NCI-H2227 treated with DMSO at 0.1 percent for 48 hours (cell line): ENCODE measurements at regions not wholly inside any gene's neighbourhood (a gene's known extent, or its start where the extent isn't known, plus 50 kb on each side); places are given as distances from the start of the nearest gene placed in this dataset.

Source experiments
- DNase-seq: peaks from one replicate; lab custom pipeline; 2025; lab: John Stamatoyannopoulos, UW

GRCh38 chr3:54021071-54021470 lies 101.3 kb upstream of the CACNA2D3 start:
- no peak for DNase-seq

- DNase-seq = no peak
Measured at GRCh38 chr3:54020436-54020835, 101.9 kb upstream of the CACNA2D3 start.

DNA sequence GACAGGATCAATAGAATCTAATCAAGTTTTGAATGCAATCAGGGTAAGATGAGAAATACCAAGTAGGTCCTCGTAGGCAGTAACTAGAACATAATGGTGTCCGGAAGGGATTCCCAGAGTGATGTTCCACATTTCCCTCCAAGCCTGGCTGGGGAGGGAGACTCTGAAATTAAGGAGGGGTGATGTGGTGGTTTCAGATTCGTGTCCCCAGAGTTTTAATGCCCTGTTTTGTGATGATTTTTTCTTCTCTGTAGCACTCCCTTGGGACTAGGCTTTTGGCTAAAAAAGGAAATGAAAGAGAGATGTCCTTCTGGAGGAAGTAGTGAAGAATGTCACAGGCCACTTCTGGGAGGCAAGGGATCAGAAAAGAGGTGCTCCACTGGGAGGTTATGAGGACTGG lies 108.3 kb upstream of the CACNA2D3 start:
- no peak for DNase-seq

- DNase-seq = no peak
Measured at GRCh38 chr3:54008744-54009143, 113.6 kb upstream of the CACNA2D3 start.

DNA sequence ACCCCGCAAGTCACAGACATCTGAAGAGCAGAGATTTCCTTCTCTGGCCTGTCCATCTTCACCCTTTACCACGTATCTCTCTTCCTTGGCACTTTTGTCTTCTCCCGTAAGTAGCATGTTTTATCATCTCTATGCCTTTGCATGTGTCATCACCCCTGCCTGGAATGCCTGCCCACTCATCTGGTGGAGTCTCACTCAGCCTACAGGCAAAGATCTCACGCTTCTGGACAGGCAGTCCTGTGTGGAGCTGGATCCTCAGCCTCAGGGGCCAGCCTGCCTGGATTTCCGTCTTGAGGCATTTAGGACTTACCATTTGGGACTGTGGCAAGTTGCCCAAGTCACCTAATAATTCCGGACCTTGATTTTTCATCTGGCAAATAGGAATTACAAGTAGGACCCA lies 114.3 kb upstream of the CACNA2D3 start:
- no peak for DNase-seq

DNA sequence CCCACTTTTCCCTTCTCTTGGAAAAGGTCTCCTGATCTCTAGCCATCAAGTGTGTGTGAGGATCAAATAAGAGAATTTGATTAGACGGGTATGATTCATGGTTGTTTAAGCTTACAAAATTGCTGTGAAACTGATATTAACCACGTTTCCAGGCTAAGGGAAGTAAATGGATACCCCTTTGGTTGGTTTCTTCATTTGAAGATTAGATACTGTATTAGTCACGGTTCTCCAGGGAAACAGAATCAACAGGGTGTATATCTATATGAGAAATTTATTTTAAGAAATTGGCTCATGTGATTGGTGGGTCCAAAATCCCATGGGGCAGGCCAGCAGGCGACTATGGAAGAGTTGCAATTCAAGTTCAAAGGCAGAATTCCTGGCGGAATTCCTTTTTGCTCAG lies 112.7 kb upstream of the SELENOK start:
- DNase-seq = no peak

DNA sequence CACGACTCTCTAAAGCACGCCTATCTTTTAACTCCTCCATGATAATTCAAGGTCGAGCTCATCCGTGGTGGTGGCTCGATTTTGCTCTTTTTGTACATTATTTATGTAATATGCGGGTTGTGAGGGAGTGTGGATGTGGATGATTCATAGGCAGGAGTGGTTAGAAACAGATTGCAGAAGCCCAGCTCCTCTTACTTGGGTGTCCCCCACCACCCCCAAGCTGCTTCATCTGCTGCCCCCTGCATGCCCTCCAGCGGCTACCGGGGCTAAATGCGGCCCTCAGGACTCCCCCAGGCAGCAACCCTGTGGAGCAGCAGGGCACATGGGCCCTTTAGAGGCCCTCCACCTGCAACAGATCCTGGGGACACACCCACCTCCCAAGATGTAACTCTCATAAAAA lies 111.5 kb upstream of the SELENOK start:
- no peak for DNase-seq

DNA sequence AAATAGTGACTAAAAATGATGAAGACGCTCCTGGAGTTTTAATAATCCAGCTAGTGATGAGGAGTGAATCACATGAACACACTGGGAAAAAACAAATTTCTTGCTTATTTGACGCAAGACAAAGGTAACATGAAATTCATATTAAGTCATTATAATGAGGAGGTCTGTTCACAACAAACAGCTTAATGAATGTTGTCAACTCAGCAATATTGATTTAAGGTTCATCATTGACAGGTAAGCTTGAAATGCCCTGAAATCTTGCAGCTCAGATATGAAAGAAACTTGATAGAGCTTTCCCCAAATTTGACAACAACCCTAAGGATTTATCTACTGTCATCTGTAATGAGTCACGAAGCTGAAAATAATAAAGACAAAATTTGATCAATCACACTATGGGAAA lies 108.1 kb upstream of the SELENOK start:
- no peak for DNase-seq

GRCh38 chr3:53998980-53999379 lies 107.3 kb upstream of the SELENOK start:
- DNase-seq = no peak

DNA sequence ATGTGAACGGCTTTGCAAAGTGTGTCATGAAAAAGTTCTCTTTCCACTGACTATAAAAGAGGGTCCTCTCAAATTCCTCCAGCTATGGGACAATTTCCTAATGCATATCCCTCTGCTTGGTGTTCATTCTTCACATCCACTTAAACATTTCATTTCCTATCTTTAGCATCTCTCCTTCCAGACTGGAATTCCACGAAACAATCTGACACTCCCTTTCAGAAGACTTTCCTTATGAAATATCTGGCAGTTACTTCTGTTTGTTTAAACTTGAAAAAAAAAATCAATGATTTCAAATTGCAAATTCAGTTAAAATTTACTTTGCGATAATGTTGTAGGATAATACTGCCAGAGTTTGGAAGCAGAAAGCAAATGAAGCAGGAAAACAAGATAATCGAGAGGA lies 105.8 kb upstream of the SELENOK start:
- DNase-seq = no peak

DNA sequence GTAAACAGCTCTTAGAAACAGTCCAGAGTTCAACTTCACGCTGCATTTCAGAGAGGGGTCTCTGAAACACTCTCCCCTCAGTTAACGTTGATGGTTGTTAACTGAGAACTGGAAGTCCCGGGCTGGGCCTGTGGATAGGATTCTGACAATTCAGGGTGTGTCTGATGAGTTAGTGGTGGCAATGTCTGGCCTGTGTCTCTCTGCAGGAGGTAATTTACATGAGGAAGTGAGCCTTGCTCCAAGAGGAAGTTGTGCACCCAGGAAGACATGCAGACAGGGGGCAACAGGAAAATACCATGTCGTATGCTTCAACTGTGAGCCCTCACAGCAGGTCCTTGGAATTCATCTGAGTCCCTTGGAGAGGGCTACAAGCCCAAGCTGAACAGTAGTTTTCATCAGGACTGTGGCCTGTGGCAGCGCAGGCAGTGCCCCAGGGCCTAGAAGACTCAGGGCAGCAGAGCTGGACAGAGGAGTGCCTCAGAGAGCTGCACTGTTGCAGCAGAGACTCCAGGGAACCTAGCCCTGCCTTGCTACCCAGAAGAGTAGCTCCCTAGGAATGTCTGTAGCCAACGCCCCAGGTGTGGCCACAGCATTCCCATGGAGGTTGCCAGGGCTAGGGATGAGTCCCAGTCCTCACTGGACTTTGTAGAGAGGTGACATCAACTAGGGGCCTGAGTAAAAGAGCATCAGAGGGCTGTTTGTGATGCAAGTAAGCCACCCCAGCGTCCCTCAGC lies 104.6 kb upstream of the SELENOK start:
- DNase-seq = no peak

GRCh38 chr3:53994986-53995603 lies 103.4 kb upstream of the SELENOK start:
- DNase-seq = no peak

DNA sequence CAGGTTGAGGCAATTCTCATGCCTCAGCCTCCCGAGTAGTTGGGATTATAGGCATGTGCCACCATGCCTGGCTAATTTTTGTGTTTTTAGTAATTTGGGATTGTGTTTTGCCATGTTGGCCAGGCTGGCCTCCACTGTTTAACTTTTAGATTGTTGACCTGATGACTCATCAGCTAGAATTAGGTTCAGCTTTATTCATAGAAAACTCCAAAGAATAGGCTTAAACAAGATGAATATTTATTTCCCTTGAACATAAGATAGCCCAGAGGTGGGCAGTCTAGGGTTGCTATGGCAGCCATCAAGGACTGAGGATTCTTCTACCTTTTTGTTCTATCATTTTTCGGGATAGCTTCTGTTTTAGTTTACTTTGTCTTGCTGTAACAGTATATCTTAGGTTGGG lies 99.6 kb upstream of the SELENOK start:
- DNase-seq = no peak

DNA sequence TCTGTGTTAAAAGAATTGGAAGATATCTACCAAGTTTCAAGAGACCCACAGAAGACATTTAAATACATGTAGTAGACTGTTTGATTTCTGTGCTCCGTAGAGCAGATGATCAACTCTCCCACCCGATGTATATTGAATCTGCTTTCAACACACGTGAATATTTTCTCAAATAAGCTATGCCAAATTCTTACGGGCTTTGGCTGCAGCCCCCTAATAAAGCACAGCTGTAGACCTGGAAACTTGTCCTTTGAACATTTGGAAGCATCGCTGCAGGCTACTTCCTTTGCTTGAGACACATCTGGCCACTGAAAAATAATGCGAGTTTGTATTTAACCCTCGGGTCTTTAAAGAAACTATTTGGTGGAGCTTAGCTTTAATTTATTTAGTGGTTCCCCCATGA lies 98.3 kb upstream of the SELENOK start:
- no peak for DNase-seq

GRCh38 chr3:53989451-53989850 lies 97.8 kb upstream of the SELENOK start:
- no peak for DNase-seq

- no peak for DNase-seq
Measured at GRCh38 chr3:53978386-53978785, 86.7 kb upstream of the SELENOK start.

GRCh38 chr3:53975382-53975781 lies 83.7 kb upstream of the SELENOK start:
- DNase-seq = no peak

- DNase-seq = no peak
Measured at GRCh38 chr3:53974324-53974723, 82.7 kb upstream of the SELENOK start.

DNA sequence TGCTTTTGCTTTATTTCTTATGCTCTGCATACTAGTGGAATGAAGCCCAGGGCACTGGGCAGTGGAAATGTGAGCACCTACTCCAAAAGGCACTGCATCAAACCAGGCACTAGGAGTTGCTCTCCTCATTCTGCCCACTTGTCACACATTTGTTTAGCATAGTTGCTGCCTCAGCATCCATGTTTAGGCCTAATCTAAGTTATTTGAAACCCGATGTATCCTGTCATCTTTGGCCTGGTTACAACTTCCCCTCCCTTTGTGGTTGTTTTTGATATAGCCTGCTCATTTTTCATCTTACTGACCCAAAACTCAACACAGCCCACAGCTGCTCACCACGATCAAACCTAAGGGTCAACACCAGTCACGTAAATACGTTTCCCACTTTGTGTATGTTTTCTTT lies 82.2 kb upstream of the SELENOK start:
- DNase-seq = no peak

- DNase-seq = no peak
Measured at GRCh38 chr3:53970661-53971060, 79.0 kb upstream of the SELENOK start.

DNA sequence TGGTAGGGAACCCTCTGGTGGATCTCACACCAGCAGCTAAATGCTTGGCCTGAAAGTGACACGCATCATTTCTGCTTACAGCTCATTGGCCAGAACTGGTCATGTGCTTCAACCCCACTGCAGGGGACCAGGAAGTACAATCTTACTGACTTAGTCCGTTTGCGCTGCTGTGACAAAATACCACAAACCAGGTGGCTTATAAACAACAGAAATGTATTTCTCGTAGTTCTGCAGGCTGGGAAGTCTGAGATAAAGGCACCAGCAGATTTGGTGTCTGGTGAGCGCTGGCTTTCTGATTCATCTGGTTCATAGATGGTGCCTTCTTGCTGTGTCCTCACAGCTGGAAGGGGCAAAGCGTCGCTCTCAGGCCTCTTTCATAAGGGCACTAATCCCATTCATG lies 77.4 kb upstream of the SELENOK start:
- no peak for DNase-seq

DNA sequence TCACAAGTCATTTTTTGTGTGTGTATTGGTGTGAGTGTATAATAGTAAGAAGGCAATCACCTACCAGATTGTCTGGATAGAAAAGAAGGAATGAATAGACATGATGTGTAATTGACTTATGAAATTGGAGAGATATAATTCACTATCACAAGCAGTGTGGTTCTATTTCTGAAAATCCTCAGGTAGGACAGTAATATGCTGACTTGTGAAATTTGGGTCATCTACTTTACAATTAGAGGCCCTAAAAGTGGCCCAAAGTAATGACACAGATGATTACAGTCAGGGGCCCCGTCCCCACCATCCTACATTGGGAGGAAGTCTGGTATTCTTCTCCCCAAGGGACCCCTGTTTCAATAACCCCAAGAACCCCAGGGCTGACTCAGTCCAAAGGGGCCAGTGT lies 73.6 kb upstream of the SELENOK start:
- no peak for DNase-seq

- no peak for DNase-seq
Measured at GRCh38 chr3:53957831-53958230, 66.2 kb upstream of the SELENOK start.

- DNase-seq = no peak
Measured at GRCh38 chr3:53956586-53956985, 64.9 kb upstream of the SELENOK start.
